ENCODE measurements at regions not wholly inside any gene's neighbourhood (a gene's known extent, or its start where the extent isn't known, plus 50 kb on each side); places are given as distances from the start of the nearest gene placed in this dataset.
"Not testable (repeated sequence)": the region's sequence is repeated elsewhere in the genome, so short reads cannot be mapped to it uniquely, and the experiment has no call there.

GRCh38 chr3:124329723-124330122, 337.8 kb upstream of the ROPN1 start:
- in situ Hi-C loops (cut with MboI; ENCODE audit: low sequenced_read_pairs, unreplicated experiment) = loop anchor here (25.0 kb wide), 1 partner anchor 358 kb away; no protein-coding TSS in a partner anchor
- DNase-seq (ENCODE audit: low spot score) = no peak
- no peak for TF ChIP-seq CTCF (IDR thresholded peaks at IDR 0.05; ENCODE audit: borderline replicate concordance, control extremely low read depth, extremely low read depth, insufficient read depth, missing control alignments)

GRCh38 chr3:124333931-124334640, 342.2 kb upstream of the ROPN1 start:
- DNase-seq (ENCODE audit: low spot score) = no peak
- in situ Hi-C loops (cut with MboI; ENCODE audit: low sequenced_read_pairs, unreplicated experiment) = loop anchor here (25.0 kb wide), 1 partner anchor 353 kb away; no protein-coding TSS in a partner anchor
- TF ChIP-seq CTCF (IDR thresholded peaks at IDR 0.05; ENCODE audit: borderline replicate concordance, control extremely low read depth, extremely low read depth, insufficient read depth, missing control alignments) = no peak

- no peak for DNase-seq (ENCODE audit: low spot score)
- no peak for TF ChIP-seq CTCF (IDR thresholded peaks at IDR 0.05; ENCODE audit: borderline replicate concordance, control extremely low read depth, extremely low read depth, insufficient read depth, missing control alignments)
- in situ Hi-C loops (cut with MboI; ENCODE audit: low sequenced_read_pairs, unreplicated experiment) = loop anchor here (25.0 kb wide), 1 partner anchor 351 kb away; no protein-coding TSS in a partner anchor
These were observed 344.2 kb upstream of the ROPN1 start for GRCh38 chr3:124336067-124336656.

- in situ Hi-C loops (cut with MboI; ENCODE audit: low sequenced_read_pairs, unreplicated experiment) = loop anchor here (10.0 to 25.0 kb wide), 2 partner anchors 119 to 341 kb away; no protein-coding TSS in a partner anchor
- no peak for TF ChIP-seq CTCF (IDR thresholded peaks at IDR 0.05; ENCODE audit: borderline replicate concordance, control extremely low read depth, extremely low read depth, insufficient read depth, missing control alignments)
- DNase-seq (ENCODE audit: low spot score) = no peak
These were observed 353.9 kb upstream of the ROPN1 start for GRCh38 chr3:124345845-124346244.

GRCh38 chr3:124346487-124346886, 354.6 kb upstream of the ROPN1 start:
- no peak for DNase-seq (ENCODE audit: low spot score)
- in situ Hi-C loops (cut with MboI; ENCODE audit: low sequenced_read_pairs, unreplicated experiment) = loop anchor here (10.0 to 25.0 kb wide), 2 partner anchors 118 to 341 kb away; no protein-coding TSS in a partner anchor
- TF ChIP-seq CTCF (IDR thresholded peaks at IDR 0.05; ENCODE audit: borderline replicate concordance, control extremely low read depth, extremely low read depth, insufficient read depth, missing control alignments) = no peak

- DNase-seq (ENCODE audit: low spot score) = no peak
- in situ Hi-C loops (cut with MboI; ENCODE audit: low sequenced_read_pairs, unreplicated experiment) = loop anchor here (10.0 to 25.0 kb wide), 2 partner anchors 117 to 340 kb away; no protein-coding TSS in a partner anchor
- no peak for TF ChIP-seq CTCF (IDR thresholded peaks at IDR 0.05; ENCODE audit: borderline replicate concordance, control extremely low read depth, extremely low read depth, insufficient read depth, missing control alignments)
These were observed 355.5 kb upstream of the ROPN1 start for GRCh38 chr3:124347418-124347817.

- in situ Hi-C loops (cut with MboI; ENCODE audit: low sequenced_read_pairs, unreplicated experiment) = loop anchor here (10.0 to 25.0 kb wide), 2 partner anchors 116 to 339 kb away; no protein-coding TSS in a partner anchor
These were observed 356.6 kb upstream of the ROPN1 start for GRCh38 chr3:124348555-124348954.

More at GRCh38 chr3:124348555-124348954, 356.6 kb upstream of the ROPN1 start:
- DNase-seq (ENCODE audit: low spot score) = not testable (repeated sequence)

Measured in GM13976 (cell line).